IMR-90 (cell line): ENCODE measurements at regions not wholly inside any gene's neighbourhood (a gene's known extent, or its start where the extent isn't known, plus 50 kb on each side); places are given as distances from the start of the nearest gene placed in this dataset.

Source experiments
- ATAC-seq: fragments of 200-7000 bp; cut with Tn5 transposase; 2 replicates; pipeline ENCODE4 v1.9.1; 2020; ENCODE audit warnings: low read depth, mild to moderate bottlenecking, moderate library complexity
- BruUV-seq: library from RNA; stranded (reverse); fragments of 400-500 nt; replicated peaks from 2 replicates; lab custom pipeline; 2021; lab: Mats Ljungman, UMichigan
- CTCF ChIA-PET: fragments of 300-600 bp; formaldehyde crosslinking; extraction: SDS; loops from one replicate; lab custom pipeline; 2021; ENCODE audit warnings: antibody characterized with exemption; lab: Yijun Ruan, JAX
- POLR2A ChIA-PET: fragments of 300-600 bp; sonication (Branson Sonifier 250); formaldehyde crosslinking; loops from one replicate; lab custom pipeline; 2022; ENCODE audit warnings: antibody characterized with exemption; ENCODE audit not compliant: unreplicated experiment; lab: Charles Lee
- DNase-seq: peaks from one replicate; pipeline ENCODE4 v3.0.0; 2013
- H2AFZ ChIP-seq: replicated peaks from 2 replicates; pipeline ENCODE3; 2013; ENCODE audit warnings: low read length, mild to moderate bottlenecking; ENCODE audit not compliant: poor library complexity
- H2AK5ac ChIP-seq: 2 replicates; pipeline ENCODE4 v1.6.1; 2013; ENCODE audit warnings: low read depth, low read length, inconsistent platforms
- H2AK9ac ChIP-seq: replicated peaks from 2 replicates; pipeline ENCODE3; 2013; ENCODE audit warnings: mild to moderate bottlenecking, low read depth, low read length, moderate library complexity; ENCODE audit not compliant: poor library complexity
- H2BK120ac ChIP-seq: 2 replicates; pipeline ENCODE4 v1.6.1; 2013; ENCODE audit warnings: low read depth, low read length, inconsistent platforms
- H2BK15ac ChIP-seq: 3 replicates; pipeline ENCODE4 v1.6.1; 2013; ENCODE audit warnings: low read depth, low read length, inconsistent platforms
- H2BK20ac ChIP-seq: 2 replicates; pipeline ENCODE4 v1.6.1; 2013; ENCODE audit warnings: low read depth, mild to moderate bottlenecking, inconsistent platforms, low read length, moderate library complexity
- H2BK5ac ChIP-seq: 2 replicates; pipeline ENCODE4 v1.6.1; 2013; ENCODE audit warnings: mild to moderate bottlenecking, low read depth, low read length, inconsistent platforms; ENCODE audit not compliant: poor library complexity, severe bottlenecking
- H3K14ac ChIP-seq: replicated peaks from 2 replicates; pipeline ENCODE4 v1.6.1; 2013; ENCODE audit warnings: low read depth, low read length, inconsistent platforms
- H3K18ac ChIP-seq: 2 replicates; pipeline ENCODE4 v1.6.1; 2013; ENCODE audit warnings: low read depth, low read length, control low read depth
- H3K23ac ChIP-seq: 2 replicates; pipeline ENCODE4 v1.6.1; 2013; ENCODE audit warnings: low read depth, low read length, inconsistent platforms
- H3K27ac ChIP-seq: 2 replicates; pipeline ENCODE4 v1.5.1; 2013; ENCODE audit warnings: mild to moderate bottlenecking, control low read depth, low read length; ENCODE audit not compliant: insufficient read depth
- H3K27me3 ChIP-seq: 2 replicates; pipeline ENCODE4 v1.6.1; 2013; ENCODE audit warnings: low read length; ENCODE audit not compliant: control insufficient read depth, insufficient read depth
- H3K36me3 ChIP-seq: 2 replicates; pipeline ENCODE4 v1.6.1; 2013; ENCODE audit warnings: low read length, mixed read lengths; ENCODE audit not compliant: control insufficient read depth, insufficient read depth
- H3K4ac ChIP-seq: 2 replicates; pipeline ENCODE4 v1.6.1; 2013; ENCODE audit warnings: low read depth, low read length, inconsistent platforms
- H3K4me1 ChIP-seq: 2 replicates; pipeline ENCODE4 v1.6.1; 2013; ENCODE audit warnings: low read length, mixed read lengths; ENCODE audit not compliant: control insufficient read depth, insufficient read depth
- H3K4me2 ChIP-seq: 2 replicates; pipeline ENCODE4 v1.6.1; 2013; ENCODE audit warnings: low read depth, mild to moderate bottlenecking, control low read depth, low read length, moderate library complexity
- H3K4me3 ChIP-seq: 2 replicates; pipeline ENCODE4 v1.5.1; 2013; ENCODE audit warnings: low read depth, mild to moderate bottlenecking, control low read depth, low read length, moderate library complexity; ENCODE audit not compliant: insufficient read depth
- H3K56ac ChIP-seq: 2 replicates; pipeline ENCODE4 v1.6.1; 2013; ENCODE audit warnings: low read length, inconsistent platforms; ENCODE audit not compliant: insufficient read depth; ENCODE audit errors: extremely low read depth
- H3K79me1 ChIP-seq, 2 experiments: 2 replicates each; pipeline ENCODE4 v1.6.1; 2013; ENCODE audit warnings: low read length in 2 of 2, inconsistent platforms in 1 of 2, low read depth in 1 of 2
- H3K9ac ChIP-seq: 2 replicates; pipeline ENCODE4 v1.6.1; 2013; ENCODE audit warnings: low read depth, low read length, control low read depth
- H3K9me1 ChIP-seq: 2 replicates; pipeline ENCODE4 v1.6.1; 2013; ENCODE audit warnings: low read length, inconsistent platforms; ENCODE audit not compliant: insufficient read depth
- H3K9me3 ChIP-seq: 2 replicates; pipeline ENCODE4 v1.6.1; 2013; ENCODE audit warnings: low read length; ENCODE audit not compliant: control insufficient read depth, insufficient read depth
- H4K20me1 ChIP-seq: 2 replicates; pipeline ENCODE4 v1.6.1; 2013; ENCODE audit warnings: low read length, inconsistent platforms; ENCODE audit not compliant: insufficient read depth
- H4K5ac ChIP-seq: 2 replicates; pipeline ENCODE4 v1.6.1; 2013; ENCODE audit warnings: mild to moderate bottlenecking, low read depth, low read length, control low read depth
- H4K8ac ChIP-seq, 2 experiments: 2 replicates each; pipeline ENCODE4 v1.6.1; 2013; ENCODE audit warnings: low read depth in 2 of 2, low read length in 2 of 2, control low read depth in 1 of 2, inconsistent platforms in 1 of 2
- H4K91ac ChIP-seq: 2 replicates; pipeline ENCODE4 v1.6.1; 2013; ENCODE audit warnings: low read depth, low read length, inconsistent platforms; ENCODE audit not compliant: insufficient read depth
- ELK1 ChIP-seq: fragments of 150-350 bp; IDR thresholded peaks from 2 replicates; pipeline ENCODE4 v1.6.1; 2016; ENCODE audit warnings: low read depth, mild to moderate bottlenecking, low read length, moderate library complexity, borderline replicate concordance
- MAZ ChIP-seq: IDR thresholded peaks from 2 replicates; pipeline ENCODE4 v1.6.1; 2012; ENCODE audit warnings: low read depth, mild to moderate bottlenecking, low read length, improper control_type of control experiment, moderate library complexity, borderline replicate concordance
- RAD21 ChIP-seq: IDR thresholded peaks from 2 replicates; pipeline ENCODE4 v1.6.1; 2012; ENCODE audit warnings: low read length, improper control_type of control experiment
- WGBS, 2 experiments: methylation state at CpG; one replicate each; pipeline versions ENCODE4 v1.1.5 to v1.1.7; 2013; ENCODE audit warnings: missing lambda C conversion rate in 2 of 2; ENCODE audit not compliant: insufficient read length in 1 of 2; ENCODE audit errors: extremely low coverage in 2 of 2; 5-methylcytosine and 5-hydroxymethylcytosine counted together
- dilution Hi-C: fragments of 300-500 bp; cut with HindIII; formaldehyde crosslinking; loops from one replicate; pipeline ENCODE4 v1.14.3; 2018; ENCODE audit warnings: low sequenced_read_pairs; ENCODE audit not compliant: unreplicated experiment
- in situ Hi-C: fragments of 300-500 bp; cut with MboI; formaldehyde crosslinking; loops from 3 replicates; pipeline ENCODE4 v1.14.3; 2019; ENCODE audit warnings: low sequenced_read_pairs, inconsistent platforms, mixed read lengths
- intact Hi-C: fragments of 100-400 bp; cut with micrococcal nuclease; formaldehyde crosslinking; loops from 2 replicates; pipeline ENCODE4 v1.10.0; 2022

- peak overlapping the region; percentile 91 for H3K4ac ChIP-seq
- no peaks in the 10 kb centered on the region for H4K20me1 ChIP-seq
- H3K4me1 ChIP-seq, result peaks cover 6% of the 10 kb centered on the region; the same call in 1 of the 2 replicates
- no TSS peak for BruUV-seq
- in situ Hi-C loops, result loop anchor here (10.0 to 25.0 kb wide), 3 partner anchors 88 to 890 kb away; partner anchors contain the start of gene OGFRL1
- H2BK20ac ChIP-seq, result peak overlapping the region; percentile 86
- H3K27me3 ChIP-seq, result no peaks in the 10 kb centered on the region
- peak overlapping the region in 1 of 2 experiments; percentile 81; a peak in 3 of 4 replicates for H4K8ac ChIP-seq
- H3K9ac ChIP-seq, result no peak overlapping the region
- peak overlapping the region; percentile 66; the same call in 1 of the 2 replicates for H2AK5ac ChIP-seq
- no peak overlapping the region for H2AK9ac ChIP-seq
- no peaks in the 10 kb centered on the region for H3K9me3 ChIP-seq
- no peaks in the 10 kb centered on the region for H3K36me3 ChIP-seq
- DNase-seq, result peak; percentile 49
- peak overlapping the region; percentile 69; the same call in 1 of the 2 replicates for H4K91ac ChIP-seq
- dilution Hi-C loops, result loop anchor here (25.0 kb wide), 1 partner anchor 165 kb away; no protein-coding TSS in a partner anchor
- 100% methylated on average over 1 of the region's 7 CpGs; no CpG with 5 or more reads in 1 of the 2 experiments for WGBS, 2 experiments
- ChIA-PET POLR2A (no interaction called here), CTCF (no interaction called here)
- H3K4me2 ChIP-seq, result peak overlapping the region; percentile 60; the same call in 1 of the 2 replicates
- H3K56ac ChIP-seq, result no peak overlapping the region
- H3K14ac ChIP-seq, result peak overlapping the region; percentile 91
- H3K27ac ChIP-seq, result no peak overlapping the region
- TF ChIP-seq RAD21 (no peak), MAZ (no peak), ELK1 (no peak)
- ATAC-seq, result no peak
- H4K5ac ChIP-seq, result no peak overlapping the region
- peak overlapping the region; percentile 45 for H2BK15ac ChIP-seq
- no peaks in the 10 kb centered on the region for H3K79me1 ChIP-seq
- peak overlapping the region; percentile 35; the same call in 1 of the 2 replicates for H3K23ac ChIP-seq
- intact Hi-C loops, result no loop called here
- H3K9me1 ChIP-seq, result peaks cover 7% of the 10 kb centered on the region
- H3K18ac ChIP-seq, result peak overlapping the region; percentile 78; the same call in 1 of the 2 replicates
- H2AFZ ChIP-seq, result no peak overlapping the region
- H2BK5ac ChIP-seq, result peak overlapping the region; percentile 77
- no peak overlapping the region for H3K4me3 ChIP-seq
- H2BK120ac ChIP-seq, result peak overlapping the region; percentile 93
Observed at GRCh38 chr6:71197267-71197666, 91.3 kb upstream of the OGFRL1 start.
